ENCODE measurements at regions not wholly inside any gene's neighbourhood (a gene's known extent, or its start where the extent isn't known, plus 50 kb on each side); places are given as distances from the start of the nearest gene placed in this dataset.
"Not testable (repeated sequence)": the region's sequence is repeated elsewhere in the genome, so short reads cannot be mapped to it uniquely, and the experiment has no call there.

DNA sequence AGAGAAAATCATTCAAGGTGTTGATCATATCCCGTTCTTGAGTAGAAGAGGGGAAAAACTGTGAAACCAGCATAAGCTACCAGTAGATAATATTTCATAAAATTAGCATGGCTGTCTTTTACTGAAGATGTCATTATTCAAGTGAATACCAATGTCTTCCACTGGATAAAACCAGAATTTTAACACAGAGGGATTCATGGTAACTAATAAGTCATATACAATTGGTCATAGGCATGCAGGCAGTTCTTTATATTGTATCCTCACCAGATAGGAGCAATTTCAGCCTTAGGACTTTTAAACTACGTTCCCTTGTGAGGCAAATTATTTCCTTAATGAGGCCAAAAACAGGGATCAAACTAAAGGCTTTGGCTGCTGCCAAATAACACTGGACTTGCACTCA, 202.3 kb upstream of the PITRM1 start:
- no peak for DNase-seq (ENCODE audit: low read depth)

DNA sequence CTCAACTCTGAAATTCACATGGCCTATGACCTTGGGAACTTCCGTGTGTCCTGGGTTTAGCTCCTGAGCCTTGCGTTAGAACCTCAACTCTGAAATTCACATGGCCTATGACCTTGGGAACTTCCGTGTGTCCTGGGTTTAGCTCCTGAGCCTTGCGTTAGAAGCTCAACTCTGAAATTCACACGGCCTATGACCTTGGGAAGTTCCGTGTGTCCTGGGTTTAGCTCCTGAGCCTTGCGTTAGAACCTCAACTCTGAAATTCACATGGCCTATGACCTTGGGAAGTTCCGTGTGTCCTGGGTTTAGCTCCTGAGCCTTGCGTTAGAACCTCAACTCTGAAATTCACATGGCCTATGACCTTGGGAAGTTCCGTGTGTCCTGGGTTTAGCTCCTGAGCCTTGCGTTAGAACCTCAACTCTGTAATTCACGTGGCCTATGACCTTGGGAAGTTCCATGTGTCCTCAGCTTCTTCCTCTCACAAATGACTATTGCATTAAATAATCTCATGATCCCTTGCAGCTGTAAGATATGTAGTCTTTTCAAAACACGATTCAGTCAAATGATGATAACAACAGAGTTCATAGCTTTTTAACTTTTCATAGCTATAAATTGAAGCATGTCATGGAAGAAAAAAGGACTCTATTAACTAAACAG, 200.9 kb upstream of the PITRM1 start:
- not testable (repeated sequence) for DNase-seq (ENCODE audit: low read depth)

DNA sequence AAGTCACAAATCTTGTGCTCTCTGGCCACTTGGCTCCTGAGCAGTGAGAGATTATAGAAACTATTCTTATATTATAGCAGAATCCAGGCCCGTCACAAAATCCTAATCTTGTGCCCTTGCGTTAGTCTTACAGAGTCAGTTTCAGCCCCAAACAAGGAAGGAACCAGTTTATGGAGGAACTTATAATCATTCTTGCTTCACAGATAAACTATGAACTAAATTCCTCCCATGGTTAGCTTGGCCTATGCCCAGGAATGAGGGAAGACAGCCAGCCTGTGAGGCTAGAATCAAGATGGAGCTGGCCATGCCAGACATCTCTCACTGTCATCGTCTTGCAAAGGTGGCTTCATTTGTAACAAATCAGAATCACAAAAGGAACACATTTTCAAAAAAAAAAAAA, 199.7 kb upstream of the PITRM1 start:
- DNase-seq (ENCODE audit: low read depth): peak; percentile 7

DNA sequence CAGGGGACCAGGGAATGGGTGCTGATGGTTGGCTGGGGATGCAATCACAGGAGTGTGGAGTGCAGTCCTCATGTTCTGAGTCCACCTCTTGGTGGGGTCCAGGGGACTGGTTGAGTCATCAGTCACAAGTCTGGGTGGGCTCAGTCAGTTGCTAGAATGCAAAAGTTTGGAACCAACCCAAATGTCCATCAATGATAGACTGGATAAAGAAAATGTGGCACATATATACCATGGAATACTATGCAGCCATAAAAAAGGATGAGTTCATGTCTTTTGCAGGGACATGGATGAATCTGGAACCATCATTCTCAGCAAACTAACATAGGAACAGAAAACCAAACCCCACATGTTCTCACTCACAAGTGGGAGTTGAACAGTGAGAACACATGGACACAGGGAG, 199.0 kb upstream of the PITRM1 start:
- DNase-seq (ENCODE audit: low read depth): not testable (repeated sequence)

DNA sequence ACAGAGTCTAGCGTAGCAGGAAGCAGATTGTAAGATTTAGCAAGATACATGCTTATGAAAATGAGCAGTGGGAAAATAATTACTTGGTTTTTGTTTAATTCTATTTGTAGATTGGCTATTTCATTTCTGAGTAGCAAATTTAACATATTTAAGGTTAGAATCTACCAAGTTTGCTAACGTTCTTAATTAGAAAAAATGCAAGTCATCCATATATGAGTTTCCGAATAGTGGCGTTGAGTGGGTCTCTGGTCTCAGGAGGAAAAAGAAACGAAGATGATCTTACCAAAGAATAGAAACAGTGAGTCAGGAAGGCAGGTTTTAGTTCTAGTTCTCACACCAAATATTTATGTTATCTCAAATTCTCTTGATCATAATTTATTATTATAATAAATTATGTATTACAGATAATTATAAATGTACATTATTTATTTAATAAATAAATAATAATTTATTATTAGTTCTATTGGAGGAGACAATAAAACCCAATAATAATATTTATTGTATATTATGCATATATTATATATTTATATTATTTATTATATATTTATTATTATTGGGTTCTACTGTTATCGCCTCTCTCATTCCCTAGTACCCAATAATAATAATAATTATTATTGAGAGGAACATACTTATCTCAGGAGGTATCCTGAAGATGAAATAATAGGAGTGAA, 194.3 kb upstream of the PITRM1 start:
- DNase-seq (ENCODE audit: low read depth): no peak

DNA sequence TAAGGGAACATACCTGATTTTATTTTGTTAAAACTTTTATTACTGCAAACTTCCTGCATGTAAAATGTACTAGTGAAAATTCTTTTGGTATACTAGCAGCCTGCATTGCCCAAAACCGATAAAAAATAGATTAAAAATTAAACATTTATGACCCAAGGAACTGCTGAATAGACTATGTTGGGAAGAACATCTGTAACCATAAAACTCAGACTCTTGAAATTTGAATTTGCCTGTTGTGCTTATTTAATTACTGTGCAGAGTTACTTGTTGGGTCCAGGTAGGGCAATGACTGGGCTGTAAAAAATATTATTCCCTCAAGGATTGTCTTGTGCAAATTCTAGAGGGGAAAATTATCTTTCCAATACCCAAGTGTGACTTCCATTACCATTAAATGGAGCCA, 193.5 kb upstream of the PITRM1 start:
- DNase-seq (ENCODE audit: low read depth): no peak

DNA sequence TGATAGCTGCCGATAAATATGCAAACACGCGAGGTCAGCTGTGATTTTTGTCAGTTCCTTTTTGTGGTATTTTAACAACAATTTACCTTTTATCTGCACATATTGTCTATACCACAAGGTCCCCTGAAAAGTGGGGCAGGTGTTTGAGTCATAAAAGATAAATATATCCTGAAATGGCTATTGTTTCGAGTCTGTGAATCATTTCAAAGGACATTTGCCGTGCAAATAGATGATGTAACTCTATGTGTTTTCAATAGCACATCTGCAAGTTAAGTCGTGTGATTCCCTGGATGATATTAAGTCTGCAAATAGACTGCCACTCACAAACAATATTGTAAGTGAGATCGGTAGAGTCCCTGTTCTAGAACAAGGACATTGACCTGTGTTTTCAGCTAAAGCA, 193.0 kb upstream of the PITRM1 start:
- DNase-seq (ENCODE audit: low read depth): no peak

DNA sequence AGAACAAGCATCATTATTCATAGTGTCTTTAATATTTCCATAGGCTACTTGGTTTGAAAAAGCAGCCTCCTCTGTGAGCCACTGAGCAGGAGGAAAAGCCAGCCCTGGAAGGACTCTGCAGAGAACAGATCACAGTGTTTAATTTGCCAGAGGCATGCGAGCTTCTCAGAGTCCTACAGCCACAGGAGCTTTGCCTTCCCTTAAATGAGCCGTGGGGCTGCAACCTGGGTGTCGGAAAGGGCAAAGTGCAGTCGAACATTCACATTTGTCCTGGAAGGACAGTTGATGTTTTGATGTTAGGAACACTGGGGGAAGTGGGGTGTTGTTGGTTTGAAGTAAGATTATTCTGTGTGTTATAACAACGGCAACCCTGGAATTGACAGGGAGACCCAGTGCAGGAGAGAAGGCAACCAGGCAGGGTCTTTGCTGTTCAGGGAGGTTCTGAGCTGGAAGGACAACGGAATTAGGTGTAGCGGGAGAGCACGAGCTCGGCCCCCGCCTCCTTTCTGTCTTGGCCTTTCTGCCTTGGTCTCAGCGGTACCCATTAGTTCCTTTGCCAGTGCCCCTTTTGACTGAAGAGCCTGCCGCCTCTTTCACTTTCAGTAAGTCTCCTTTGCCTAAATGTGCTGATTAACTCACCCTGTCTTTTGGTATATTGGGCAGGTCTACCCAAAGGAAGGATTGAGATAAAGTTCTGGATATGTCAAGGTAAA, 192.3 kb upstream of the PITRM1 start:
- no peak for DNase-seq (ENCODE audit: low read depth)

DNA sequence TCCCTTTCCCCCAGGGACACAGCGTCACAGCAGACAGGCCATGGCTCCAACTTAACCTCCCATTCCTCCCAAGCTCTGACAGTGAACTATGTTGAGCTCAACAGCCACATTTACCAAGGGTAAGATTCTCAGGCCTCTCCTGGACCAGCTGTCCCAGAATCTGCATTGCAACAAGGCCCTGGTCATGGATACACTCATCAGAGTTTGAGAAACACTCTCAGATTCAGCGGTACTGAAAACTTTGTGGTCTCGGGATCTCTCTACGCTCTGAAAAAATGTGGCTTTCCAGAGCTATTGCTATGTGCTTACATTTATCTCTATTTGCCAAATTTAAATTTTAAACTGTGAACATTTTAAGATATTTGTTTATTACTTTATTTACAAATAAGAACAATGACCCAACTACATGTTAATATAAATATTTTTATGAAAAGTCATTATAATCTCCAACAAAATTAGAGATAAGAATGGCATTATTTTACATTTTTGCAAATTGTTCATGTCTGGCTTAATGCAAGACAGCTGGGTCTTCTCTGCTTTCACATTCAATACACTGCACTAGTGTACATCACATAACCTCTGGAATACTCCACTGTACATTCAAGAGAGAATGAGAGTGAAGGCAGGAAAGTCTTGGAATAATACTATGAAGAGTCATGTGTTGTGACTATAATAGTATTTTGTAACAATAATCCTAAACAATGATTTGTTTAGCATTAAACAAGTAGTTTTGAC, 190.9 kb upstream of the PITRM1 start:
- DNase-seq (ENCODE audit: low read depth): no peak

DNA sequence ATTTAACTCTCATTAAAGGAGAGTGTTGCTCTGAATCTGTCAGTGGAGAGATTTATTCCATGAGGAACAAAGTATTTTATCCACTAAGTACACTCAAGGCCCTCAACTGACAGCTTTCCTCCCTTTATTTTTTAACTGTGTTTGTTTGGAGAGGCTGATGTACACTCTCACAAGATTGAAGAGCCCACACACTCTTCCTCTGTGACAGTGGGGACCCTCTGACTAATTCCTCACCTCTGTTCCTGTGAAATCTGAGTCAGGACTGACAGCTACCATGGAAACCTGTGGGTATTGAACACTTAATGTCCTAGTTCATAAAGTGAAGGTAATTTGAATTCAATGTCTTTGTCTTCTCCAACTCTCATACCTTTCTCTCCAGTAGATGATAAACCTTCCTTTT, 189.8 kb upstream of the PITRM1 start:
- no peak for DNase-seq (ENCODE audit: low read depth)

DNA sequence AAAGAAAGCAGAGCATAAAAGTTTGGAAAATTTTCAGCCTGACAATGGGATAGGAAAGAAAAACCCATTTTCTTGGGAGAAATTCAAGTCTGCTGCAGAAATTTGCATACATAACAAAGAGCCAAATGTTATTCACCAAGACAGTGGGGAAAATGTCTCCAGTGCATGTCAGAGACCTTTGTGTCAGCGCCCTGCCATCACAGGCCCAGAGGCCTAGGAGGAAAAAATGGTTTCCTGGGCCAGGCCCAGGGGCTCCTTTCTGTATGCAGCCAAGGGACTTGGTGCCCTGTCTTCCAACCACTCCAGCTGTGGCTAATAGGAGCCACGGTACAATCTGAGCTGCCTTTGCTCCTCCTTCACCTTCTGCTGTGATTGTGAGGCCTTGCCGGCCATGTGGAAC, 189.1 kb upstream of the PITRM1 start:
- DNase-seq (ENCODE audit: low read depth): no peak

DNA sequence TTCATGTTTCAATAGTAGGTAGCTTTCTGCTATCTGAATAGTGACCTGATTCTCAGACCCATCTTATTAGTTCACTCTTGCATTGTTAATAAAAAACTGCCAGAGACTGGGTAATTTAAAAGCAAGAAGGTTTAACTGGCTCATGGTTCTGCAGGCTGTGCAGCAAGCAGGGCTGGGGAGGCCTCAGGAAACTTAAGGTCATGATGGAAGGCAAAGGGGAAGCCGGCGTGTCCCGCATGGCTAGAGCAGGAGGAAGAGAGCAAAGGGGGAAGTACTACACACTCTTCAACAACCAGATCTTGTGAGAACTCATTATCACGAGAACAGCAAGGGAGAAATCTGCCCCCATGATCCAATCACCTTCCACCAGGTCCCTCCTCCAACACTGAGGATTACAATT, 185.2 kb upstream of the PITRM1 start:
- no peak for DNase-seq (ENCODE audit: low read depth)

DNA sequence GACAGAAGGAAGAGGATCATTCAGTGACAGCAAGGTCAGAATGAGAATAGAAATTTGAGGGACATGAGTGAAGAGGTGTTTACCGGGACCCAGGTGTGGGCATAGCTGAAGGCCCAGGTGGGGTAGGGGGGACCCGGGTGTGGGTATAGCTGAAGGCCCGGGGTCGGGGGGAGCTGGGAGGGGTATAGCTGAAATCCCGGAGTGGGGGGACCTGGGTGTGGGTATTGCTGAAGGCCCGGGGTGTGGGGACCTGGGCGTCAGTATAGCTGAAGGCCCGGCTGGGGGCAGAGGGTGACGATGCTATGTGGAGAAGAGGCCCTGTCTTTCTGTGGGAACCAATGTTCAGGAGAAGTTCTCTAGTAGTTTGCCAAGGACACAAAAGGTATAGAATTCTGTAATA, 183.0 kb upstream of the PITRM1 start:
- no peak for DNase-seq (ENCODE audit: low read depth)

DNA sequence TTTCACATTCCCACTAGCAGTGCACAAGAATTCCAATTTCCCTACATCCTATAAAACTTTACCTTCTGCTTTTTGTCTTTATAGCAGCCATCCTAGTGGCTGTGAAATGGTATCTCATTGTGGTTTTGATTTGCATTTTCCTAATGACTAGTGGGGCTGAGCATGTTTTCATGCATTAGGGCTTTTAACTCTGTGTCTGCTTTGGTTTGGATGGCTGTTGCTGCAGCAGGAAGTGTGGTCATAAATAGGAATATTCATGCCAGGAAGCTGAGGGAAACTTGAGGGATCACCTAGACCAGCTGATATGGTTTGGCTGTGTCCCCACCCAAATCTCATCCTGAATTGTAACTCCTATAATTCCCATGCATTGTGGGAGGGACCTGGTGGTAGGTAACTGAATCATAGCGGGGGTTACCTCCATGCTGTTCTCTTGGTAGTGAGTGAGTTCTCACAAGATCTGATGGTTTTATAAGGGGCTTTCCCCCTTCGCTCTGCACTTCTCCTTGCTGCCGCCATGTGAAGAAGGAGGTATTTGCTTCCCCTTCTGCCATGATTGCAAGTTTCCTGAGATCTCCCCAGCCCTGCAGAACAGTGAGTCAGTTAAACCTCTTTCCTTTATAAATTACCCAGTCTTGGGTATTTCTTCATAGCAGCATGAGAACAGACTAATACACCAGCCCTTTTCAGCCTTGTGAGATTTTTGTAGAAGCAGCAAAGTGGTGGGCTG, 181.8 kb upstream of the PITRM1 start:
- DNase-seq (ENCODE audit: low read depth): no peak

DNA sequence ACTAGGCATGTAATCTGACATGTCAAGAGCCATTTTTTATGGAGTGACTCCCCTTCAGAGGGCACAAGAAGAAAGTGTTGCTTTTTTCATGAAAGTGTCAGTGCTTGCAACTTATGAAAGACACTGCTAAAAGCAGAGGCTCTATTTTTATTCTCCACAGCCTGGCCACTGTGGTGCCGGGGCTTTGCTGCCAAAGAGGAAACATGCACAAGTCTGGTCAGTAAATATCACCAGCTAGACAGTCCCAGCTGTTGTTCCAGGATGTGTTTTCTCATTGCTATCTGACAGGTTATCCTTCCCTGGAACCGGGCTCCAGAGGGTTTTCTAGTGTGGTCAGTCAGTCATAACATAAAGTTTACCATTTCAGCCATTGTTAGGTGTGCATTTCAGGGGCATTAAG, 180.7 kb upstream of the PITRM1 start:
- DNase-seq (ENCODE audit: low read depth): no peak

DNA sequence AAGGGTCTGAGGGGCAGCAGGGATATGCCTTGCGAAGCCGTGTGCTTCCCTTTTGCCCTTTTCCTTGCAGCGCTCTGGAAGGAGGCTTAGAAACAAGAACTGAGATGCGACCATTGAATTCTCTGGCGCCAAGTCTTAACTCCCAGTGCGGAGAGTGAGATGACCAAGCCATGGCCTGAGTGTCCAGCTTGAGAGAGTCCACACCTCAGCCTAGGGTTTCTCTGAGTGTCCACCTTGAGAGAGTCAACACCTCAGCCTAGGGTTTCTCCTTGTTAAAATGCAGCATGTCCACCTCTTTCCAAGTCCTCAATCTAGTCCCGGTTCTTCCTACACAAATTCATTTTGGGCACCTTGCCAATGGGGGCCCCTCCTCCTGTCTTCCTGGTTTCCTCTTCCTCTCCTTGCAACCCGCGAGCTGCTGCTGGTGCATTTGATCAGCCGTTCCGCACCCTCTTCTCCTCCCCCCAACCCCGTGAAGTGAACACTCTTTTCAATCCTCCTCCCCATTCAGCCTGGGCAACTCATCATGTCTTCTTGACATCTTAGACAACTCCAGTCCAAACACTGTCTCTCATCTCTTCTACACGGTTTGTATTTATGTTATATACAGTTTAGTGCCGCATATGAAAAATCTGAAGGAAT, 178.2 kb upstream of the PITRM1 start:
- DNase-seq (ENCODE audit: low read depth): no peak

DNA sequence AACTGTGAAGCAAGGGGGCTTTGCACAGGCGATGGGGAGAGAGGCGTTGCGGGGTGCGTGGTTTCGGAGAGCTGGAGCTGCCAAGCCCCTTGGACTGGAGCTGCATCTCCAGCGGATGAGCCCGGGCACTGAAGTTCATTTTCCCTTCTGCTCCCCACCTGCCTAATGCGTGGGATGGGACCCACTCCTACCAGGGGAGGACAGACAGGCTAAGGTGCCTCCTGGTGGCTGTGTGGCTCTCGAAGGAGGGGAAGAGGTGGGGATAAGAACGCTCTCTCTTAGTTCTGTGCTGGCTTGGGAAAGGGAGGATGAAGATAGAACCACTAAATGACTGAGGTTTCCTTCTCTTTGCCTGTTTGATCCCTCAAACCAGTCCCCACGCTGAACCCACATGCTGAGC, 177.6 kb upstream of the PITRM1 start:
- DNase-seq (ENCODE audit: low read depth): no peak

DNA sequence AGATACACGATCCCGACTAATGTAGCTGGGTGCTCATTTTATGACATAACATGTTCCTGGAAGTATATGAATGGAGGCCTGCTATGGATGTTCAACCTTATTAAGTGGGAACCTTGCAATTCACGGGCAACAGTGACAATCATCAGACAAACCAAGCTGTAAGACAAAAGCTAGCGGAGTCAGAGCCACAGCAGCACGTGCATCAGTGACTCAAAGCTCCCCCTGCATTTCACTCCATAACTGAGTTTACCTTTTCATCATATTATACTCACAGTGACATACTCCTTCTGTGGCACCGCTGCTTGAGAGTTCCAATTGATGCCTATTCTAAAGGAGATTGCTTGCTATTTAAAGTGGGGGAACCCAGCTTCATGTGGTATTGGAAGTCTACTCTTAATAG, 176.0 kb upstream of the PITRM1 start:
- DNase-seq (ENCODE audit: low read depth): no peak

DNA sequence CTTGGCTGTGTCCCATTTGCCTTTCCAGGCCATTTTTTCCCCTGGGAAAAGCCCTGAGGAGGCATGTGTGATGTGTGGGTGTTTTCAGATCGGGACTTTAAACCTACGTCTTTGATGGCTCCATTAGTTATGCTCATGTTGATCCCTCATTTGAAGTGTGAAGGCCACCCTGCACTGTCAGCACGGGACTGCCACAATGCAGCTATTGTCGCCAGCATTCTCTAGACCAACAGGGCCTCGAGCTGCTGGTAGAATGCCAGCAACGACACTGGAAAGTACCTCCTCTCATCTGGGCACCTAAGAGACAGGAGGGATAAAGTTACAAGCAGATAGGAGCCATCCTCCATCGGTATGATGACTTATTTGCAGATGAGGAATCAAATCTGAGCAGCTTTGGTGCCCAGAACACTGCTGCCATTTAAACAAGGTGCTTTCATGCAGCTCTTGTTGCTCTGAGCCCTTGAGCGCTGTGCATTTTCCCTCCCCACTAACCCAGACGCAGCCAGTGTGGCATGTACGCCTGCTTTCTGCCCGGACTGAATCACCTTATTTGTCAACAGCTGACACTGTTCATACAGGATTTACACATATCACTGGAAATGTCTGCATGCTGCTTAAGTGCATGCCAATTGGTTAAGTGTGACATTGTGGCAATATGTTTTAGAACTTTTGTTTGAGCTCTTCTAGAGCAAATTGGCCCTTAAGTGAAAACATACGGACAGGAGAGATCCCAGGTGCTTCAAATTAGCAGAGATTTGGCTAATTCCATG, 175.0 kb upstream of the PITRM1 start:
- no peak for DNase-seq (ENCODE audit: low read depth)

DNA sequence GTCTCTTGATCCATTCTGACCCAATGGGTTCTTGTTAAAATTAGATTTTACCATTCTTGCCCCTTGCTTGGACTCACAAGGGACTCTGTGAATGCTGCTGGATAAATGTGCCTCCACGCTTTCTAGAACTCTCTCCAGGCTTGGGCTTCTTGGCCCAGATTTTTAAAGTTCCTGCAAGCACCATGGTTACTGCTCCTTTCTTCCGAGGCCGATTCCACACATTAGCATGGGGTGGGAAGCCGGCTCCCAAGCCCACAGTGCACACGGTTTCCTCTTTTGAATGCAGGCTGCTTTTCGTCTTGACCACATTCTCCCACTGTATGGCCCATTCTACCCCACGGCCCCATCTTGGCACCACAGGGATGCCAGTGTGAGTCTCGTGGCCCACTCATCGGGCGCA, 174.3 kb upstream of the PITRM1 start:
- DNase-seq (ENCODE audit: low read depth): no peak

DNA sequence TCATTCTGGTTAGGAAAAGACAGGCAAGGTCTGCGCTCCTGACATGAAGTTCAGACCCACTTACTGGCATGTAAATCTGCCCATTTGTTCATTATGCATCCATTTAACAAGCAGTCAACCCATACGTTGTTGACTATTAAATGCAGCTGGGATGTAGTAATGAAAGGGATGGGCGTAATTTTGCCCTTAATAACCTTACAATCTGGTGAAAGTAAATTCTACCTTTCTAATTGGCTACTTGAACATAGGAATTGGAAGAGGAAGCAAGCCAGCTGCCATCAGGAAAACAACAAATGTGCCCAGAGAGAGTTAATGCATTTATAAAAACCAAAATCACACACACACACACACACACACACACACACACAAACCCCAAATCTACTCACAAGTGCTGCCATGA, 170.2 kb upstream of the PITRM1 start:
- DNase-seq (ENCODE audit: low read depth): no peak
